ENCODE measurements at regions not wholly inside any gene's neighbourhood (a gene's known extent, or its start where the extent isn't known, plus 50 kb on each side); places are given as distances from the start of the nearest gene placed in this dataset.

DNA sequence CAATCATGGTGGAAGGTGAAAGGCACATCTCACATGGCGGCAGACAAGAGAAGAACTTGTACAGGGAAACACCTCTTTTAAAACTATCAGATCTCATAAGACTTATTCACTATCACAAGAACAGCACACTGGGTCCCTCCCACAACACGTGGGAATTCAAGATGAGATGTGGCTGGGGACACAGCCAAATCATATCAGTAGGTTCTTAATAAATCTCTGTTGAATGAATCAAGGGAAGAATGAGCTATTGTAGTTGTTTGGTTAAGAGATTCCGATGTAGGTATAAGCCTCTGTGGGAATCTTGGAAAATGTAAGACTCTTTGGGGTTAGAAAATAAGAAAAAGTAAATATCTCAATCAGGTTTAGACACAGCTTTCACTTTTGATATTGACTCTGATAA, 400.2 kb downstream of the KCNRG start:
- TF ChIP-seq, protein P1, sequence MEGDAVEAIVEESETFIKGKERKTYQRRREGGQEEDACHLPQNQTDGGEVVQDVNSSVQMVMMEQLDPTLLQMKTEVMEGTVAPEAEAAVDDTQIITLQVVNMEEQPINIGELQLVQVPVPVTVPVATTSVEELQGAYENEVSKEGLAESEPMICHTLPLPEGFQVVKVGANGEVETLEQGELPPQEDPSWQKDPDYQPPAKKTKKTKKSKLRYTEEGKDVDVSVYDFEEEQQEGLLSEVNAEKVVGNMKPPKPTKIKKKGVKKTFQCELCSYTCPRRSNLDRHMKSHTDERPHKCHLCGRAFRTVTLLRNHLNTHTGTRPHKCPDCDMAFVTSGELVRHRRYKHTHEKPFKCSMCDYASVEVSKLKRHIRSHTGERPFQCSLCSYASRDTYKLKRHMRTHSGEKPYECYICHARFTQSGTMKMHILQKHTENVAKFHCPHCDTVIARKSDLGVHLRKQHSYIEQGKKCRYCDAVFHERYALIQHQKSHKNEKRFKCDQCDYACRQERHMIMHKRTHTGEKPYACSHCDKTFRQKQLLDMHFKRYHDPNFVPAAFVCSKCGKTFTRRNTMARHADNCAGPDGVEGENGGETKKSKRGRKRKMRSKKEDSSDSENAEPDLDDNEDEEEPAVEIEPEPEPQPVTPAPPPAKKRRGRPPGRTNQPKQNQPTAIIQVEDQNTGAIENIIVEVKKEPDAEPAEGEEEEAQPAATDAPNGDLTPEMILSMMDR (IDR thresholded peaks at IDR 0.05) = no peak
- no peak for TF ChIP-seq POLR2AphosphoS5 (IDR thresholded peaks at IDR 0.05)
